SU-DHL-6 (cell line): ENCODE measurements at regions not wholly inside any gene's neighbourhood (a gene's known extent, or its start where the extent isn't known, plus 50 kb on each side); places are given as distances from the start of the nearest gene placed in this dataset.

Experiments
- H2AFZ ChIP-seq: fragments of 200-600 bp; sonication (generic); 2 replicates; pipeline ENCODE4 v1.6.1; 2014; ENCODE audit warnings: low read depth, mild to moderate bottlenecking, moderate library complexity, mixed read lengths, antibody characterized with exemption, low read length; ENCODE audit not compliant: severe bottlenecking
- H3F3A ChIP-seq: fragments of 200-600 bp; shearing (Covaris generic); 2 replicates; pipeline ENCODE4 v1.6.0; 2016; ENCODE audit warnings: antibody characterized with exemption, mild to moderate bottlenecking; ENCODE audit not compliant: insufficient read depth
- H3K27ac ChIP-seq: fragments of 200-600 bp; sonication (generic); 2 replicates; pipeline ENCODE4 v1.5.1; 2016; ENCODE audit warnings: low read depth, mild to moderate bottlenecking, low read length, moderate library complexity, mixed read lengths
- H3K27me3 ChIP-seq: fragments of 200-600 bp; sonication (generic), shearing (Covaris generic); 2 replicates; pipeline ENCODE4 v1.6.0; 2014; ENCODE audit warnings: mild to moderate bottlenecking, low read length
- H3K36me3 ChIP-seq: fragments of 200-600 bp; sonication (generic); 2 replicates; pipeline ENCODE4 v1.6.1; 2014; ENCODE audit warnings: mild to moderate bottlenecking, low read length, mixed read lengths
- H3K4me2 ChIP-seq: fragments of 300-600, 200-600 bp; shearing (Covaris generic), sonication (generic); 2 replicates; pipeline ENCODE4 v1.6.0; 2014; ENCODE audit warnings: low read length, low read depth, mild to moderate bottlenecking; ENCODE audit not compliant: poor library complexity, severe bottlenecking
- H3K4me3 ChIP-seq: fragments of 200-600 bp; sonication (generic); 2 replicates; pipeline ENCODE4 v1.5.1; 2014; ENCODE audit warnings: antibody characterized with exemption, low read length, mild to moderate bottlenecking, mixed read lengths; ENCODE audit not compliant: insufficient read depth, poor library complexity, severe bottlenecking
- H3K79me2 ChIP-seq: fragments of 200-600 bp; sonication (generic); 2 replicates; pipeline ENCODE4 v1.6.1; 2014; ENCODE audit warnings: mild to moderate bottlenecking, low read length, moderate library complexity; ENCODE audit not compliant: insufficient read depth
- H3K9ac ChIP-seq: fragments of 200-600 bp; sonication (generic); 2 replicates; pipeline ENCODE4 v1.7.0; 2014; ENCODE audit warnings: mild to moderate bottlenecking, low read length
- H3K9me2 ChIP-seq: fragments of 200-600 bp; sonication (generic); replicated peaks from 2 replicates; pipeline ENCODE4 v1.6.1; 2014; ENCODE audit warnings: low read length; ENCODE audit not compliant: insufficient read depth
- H3K9me3 ChIP-seq: fragments of 200-600 bp; sonication (generic); 2 replicates; pipeline ENCODE4 v1.6.1; 2014; ENCODE audit warnings: low read length, mixed read lengths; ENCODE audit not compliant: insufficient read depth
- H4K20me1 ChIP-seq: fragments of 200-600 bp; sonication (generic); 2 replicates; pipeline ENCODE4 v1.6.1; 2014; ENCODE audit warnings: low read depth, mild to moderate bottlenecking, antibody characterized with exemption, low read length, moderate library complexity, mixed read lengths
- EZH2phosphoT487 ChIP-seq: fragments of 200-600 bp; sonication (generic), shearing (Covaris generic); conservative IDR thresholded peaks from 2 replicates; pipeline ENCODE4 v1.6.1; 2018; ENCODE audit warnings: mild to moderate bottlenecking, antibody characterized with exemption, low read length, moderate library complexity, mixed read lengths
- TF ChIP-seq, protein P1 (sequence below): fragments of 200-600 bp; sonication (generic); IDR thresholded peaks from one replicate; pipeline ENCODE4 v1.5.1; 2017; ENCODE audit warnings: antibody characterized with exemption, mild to moderate bottlenecking, low read length, moderate library complexity; ENCODE audit not compliant: insufficient read depth, poor library complexity, severe bottlenecking

GRCh38 chr11:92125321-92125720 is 99.3 kb upstream of the FAT3 start:
- TF ChIP-seq, protein P1, sequence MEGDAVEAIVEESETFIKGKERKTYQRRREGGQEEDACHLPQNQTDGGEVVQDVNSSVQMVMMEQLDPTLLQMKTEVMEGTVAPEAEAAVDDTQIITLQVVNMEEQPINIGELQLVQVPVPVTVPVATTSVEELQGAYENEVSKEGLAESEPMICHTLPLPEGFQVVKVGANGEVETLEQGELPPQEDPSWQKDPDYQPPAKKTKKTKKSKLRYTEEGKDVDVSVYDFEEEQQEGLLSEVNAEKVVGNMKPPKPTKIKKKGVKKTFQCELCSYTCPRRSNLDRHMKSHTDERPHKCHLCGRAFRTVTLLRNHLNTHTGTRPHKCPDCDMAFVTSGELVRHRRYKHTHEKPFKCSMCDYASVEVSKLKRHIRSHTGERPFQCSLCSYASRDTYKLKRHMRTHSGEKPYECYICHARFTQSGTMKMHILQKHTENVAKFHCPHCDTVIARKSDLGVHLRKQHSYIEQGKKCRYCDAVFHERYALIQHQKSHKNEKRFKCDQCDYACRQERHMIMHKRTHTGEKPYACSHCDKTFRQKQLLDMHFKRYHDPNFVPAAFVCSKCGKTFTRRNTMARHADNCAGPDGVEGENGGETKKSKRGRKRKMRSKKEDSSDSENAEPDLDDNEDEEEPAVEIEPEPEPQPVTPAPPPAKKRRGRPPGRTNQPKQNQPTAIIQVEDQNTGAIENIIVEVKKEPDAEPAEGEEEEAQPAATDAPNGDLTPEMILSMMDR, result no peak
- no peak for TF ChIP-seq EZH2phosphoT487

DNA sequence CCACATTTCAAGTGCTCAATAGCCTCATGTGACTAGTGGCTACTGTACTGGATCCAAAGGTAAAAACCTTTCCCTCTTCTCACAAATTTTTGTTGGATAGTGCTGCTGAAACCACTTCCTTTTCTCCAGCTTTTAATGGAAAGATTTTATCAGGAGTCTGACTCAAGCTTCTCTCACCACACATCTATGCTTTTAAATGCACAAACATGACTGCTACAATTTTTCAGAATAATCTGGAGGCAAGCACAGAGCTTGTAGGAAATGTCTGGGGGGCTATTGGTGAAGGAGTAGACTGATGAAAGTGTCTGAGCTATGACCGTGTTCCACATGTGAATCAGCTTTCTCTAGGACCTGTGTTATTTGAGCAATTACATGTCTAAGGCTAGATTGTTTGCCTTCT is 101.1 kb upstream of the FAT3 start:
- Histone ChIP-seq H3K4me3 (no peak overlapping the region), H3K27ac (no peak overlapping the region), H4K20me1 (no peaks in the 10 kb centered on the region), H3K9me2 (no peaks in the 10 kb centered on the region), H3K36me3 (no peaks in the 10 kb centered on the region), H3K4me2 (no peak overlapping the region), H3F3A (no peaks in the 10 kb centered on the region), H3K79me2 (no peaks in the 10 kb centered on the region), H3K9ac (no peak overlapping the region), H2AFZ (no peak overlapping the region), H3K27me3 (no peaks in the 10 kb centered on the region), H3K9me3 (no peaks in the 10 kb centered on the region)
- no peak for TF ChIP-seq EZH2phosphoT487
- TF ChIP-seq, protein P1, result no peak

More at GRCh38 chr11:92125321-92125720, 99.3 kb upstream of the FAT3 start:
- Histone ChIP-seq H3K4me3 (no peak overlapping the region), H3K4me2 (no peak overlapping the region), H4K20me1 (no peaks in the 10 kb centered on the region), H3K79me2 (no peaks in the 10 kb centered on the region), H2AFZ (no peak overlapping the region), H3K9me3 (no peaks in the 10 kb centered on the region), H3F3A (no peaks in the 10 kb centered on the region), H3K27ac (no peak overlapping the region), H3K27me3 (no peaks in the 10 kb centered on the region), H3K9ac (no peak overlapping the region), H3K9me2 (no peaks in the 10 kb centered on the region), H3K36me3 (no peaks in the 10 kb centered on the region)

- Histone ChIP-seq H3K27ac (no peak overlapping the region), H3K36me3 (no peaks in the 10 kb centered on the region)
- TF ChIP-seq EZH2phosphoT487, result no peak
- TF ChIP-seq, protein P1, result no peak
These were observed 102.1 kb upstream of the FAT3 start for GRCh38 chr11:92122561-92122960.

More at GRCh38 chr11:92122561-92122960, 102.1 kb upstream of the FAT3 start:
- Histone ChIP-seq H3K4me3 (no peak overlapping the region), H2AFZ (no peak overlapping the region), H3K9ac (no peak overlapping the region), H3K9me2 (no peaks in the 10 kb centered on the region), H3F3A (no peaks in the 10 kb centered on the region), H3K4me2 (no peak overlapping the region), H3K27me3 (no peaks in the 10 kb centered on the region), H4K20me1 (no peaks in the 10 kb centered on the region), H3K79me2 (no peaks in the 10 kb centered on the region), H3K9me3 (no peaks in the 10 kb centered on the region)
